Activated T-helper 1 cell treated with anti-CD3 and anti-CD28 coated beads, Interleukin-12 subunit alpha, Interleukin-12 subunit beta, Interleukin-2, Interleukin-4 antibody, amounts not matched to agents 30 ng/mL and 10 ng/mL and 1 ng/mL, durations not matched to agents 14 hours and 24 hours and 36 hours (primary cell): ENCODE measurements at regions not wholly inside any gene's neighbourhood (a gene's known extent, or its start where the extent isn't known, plus 50 kb on each side); places are given as distances from the start of the nearest gene placed in this dataset.

ENCODE experiments used
- DNase-seq: peaks from one replicate; pipeline ENCODE4 v3.0.0; 2021; ENCODE audit warnings: low spot score
- H3K27ac Mint-ChIP-seq: one replicate; pipeline ENCODE4 v1.8.0; 2021; ENCODE audit warnings: mild to moderate bottlenecking, mixed read lengths
- H3K27me3 Mint-ChIP-seq: one replicate; pipeline ENCODE4 v1.8.0; 2022; ENCODE audit warnings: mild to moderate bottlenecking, moderate library complexity, mixed read lengths; ENCODE audit not compliant: insufficient read depth
- H3K36me3 Mint-ChIP-seq: one replicate; pipeline ENCODE4 v1.8.0; 2021; ENCODE audit warnings: low read depth, mixed read lengths
- H3K4me1 Mint-ChIP-seq: one replicate; pipeline ENCODE4 v1.8.0; 2021; ENCODE audit warnings: low read depth, mixed read lengths
- H3K4me3 Mint-ChIP-seq: one replicate; pipeline ENCODE4 v1.8.0; 2021; ENCODE audit warnings: mild to moderate bottlenecking, moderate library complexity, mixed read lengths
- H3K9me3 Mint-ChIP-seq: one replicate; pipeline ENCODE4 v1.8.0; 2021; ENCODE audit warnings: mixed read lengths
- intact Hi-C: fragments of 100-400 bp; cut with micrococcal nuclease; formaldehyde crosslinking; loops from one replicate; pipeline ENCODE4 v1.15.1; 2024

DNA sequence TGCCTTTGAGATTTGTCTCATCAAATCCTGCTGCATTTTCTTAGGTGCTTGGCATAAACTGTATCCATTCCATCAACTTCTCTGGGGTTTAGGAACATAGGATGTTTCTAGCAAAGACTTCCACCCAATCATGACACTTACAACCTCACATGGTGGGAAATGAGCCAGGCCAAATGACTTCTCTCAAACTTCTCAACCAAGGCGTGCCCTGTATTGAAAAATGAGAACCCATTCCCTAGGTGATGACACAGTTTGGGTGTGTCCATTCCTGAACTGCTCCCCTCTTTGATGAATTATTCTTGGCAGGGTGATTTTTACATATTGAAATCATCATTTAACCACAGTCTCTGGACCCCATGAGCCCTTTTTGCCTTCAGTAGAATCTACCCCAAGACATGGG is 161.1 kb downstream of the EN1 start:
- no peak overlapping the region for H3K27ac Mint-ChIP-seq
- DNase-seq, result no peak

DNA sequence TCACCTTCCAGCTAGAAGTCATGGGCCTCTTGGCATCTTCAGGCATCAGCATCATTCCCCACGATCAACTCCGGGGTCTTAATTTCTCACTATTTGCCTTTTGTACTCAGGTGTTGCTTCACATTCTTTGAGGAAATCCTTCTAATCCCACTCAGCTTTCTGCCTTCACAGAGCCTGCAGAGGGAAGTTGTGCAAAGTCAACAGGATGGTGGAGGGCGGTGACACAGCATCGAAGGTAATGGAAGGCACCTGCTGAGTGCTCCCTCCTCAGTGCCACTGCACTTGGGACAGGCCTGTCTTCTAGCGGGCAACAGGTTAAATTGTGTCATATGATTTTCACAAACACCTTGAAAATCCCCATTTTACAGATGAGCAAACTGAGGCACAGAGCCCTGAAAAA is 164.0 kb downstream of the EN1 start:
- no peak for DNase-seq
- Mint-ChIP-seq H3K27me3 (peaks cover 8% of the 10 kb centered on the region), H3K27ac (no peak overlapping the region), H3K4me3 (no peak overlapping the region), H3K4me1 (no peaks in the 10 kb centered on the region), H3K36me3 (no peaks in the 10 kb centered on the region), H3K9me3 (no peaks in the 10 kb centered on the region)
- intact Hi-C loops, result no loop called here

More for the DNA sequence above, 161.1 kb downstream of the EN1 start:
- H3K4me1 Mint-ChIP-seq, result no peaks in the 10 kb centered on the region
- H3K9me3 Mint-ChIP-seq, result no peaks in the 10 kb centered on the region
- no peak overlapping the region for H3K4me3 Mint-ChIP-seq
- H3K36me3 Mint-ChIP-seq, result no peaks in the 10 kb centered on the region
- H3K27me3 Mint-ChIP-seq, result no peaks in the 10 kb centered on the region
- intact Hi-C loops, result no loop called here

GRCh38 chr2:118678985-118679384 is 168.5 kb downstream of the EN1 start:
- Mint-ChIP-seq H3K36me3 (no peaks in the 10 kb centered on the region), H3K27ac (no peak overlapping the region), H3K9me3 (no peaks in the 10 kb centered on the region), H3K4me1 (no peaks in the 10 kb centered on the region), H3K27me3 (peaks cover 10% of the 10 kb centered on the region), H3K4me3 (no peak overlapping the region)
- intact Hi-C loops, result no loop called here
- DNase-seq, result no peak

DNA sequence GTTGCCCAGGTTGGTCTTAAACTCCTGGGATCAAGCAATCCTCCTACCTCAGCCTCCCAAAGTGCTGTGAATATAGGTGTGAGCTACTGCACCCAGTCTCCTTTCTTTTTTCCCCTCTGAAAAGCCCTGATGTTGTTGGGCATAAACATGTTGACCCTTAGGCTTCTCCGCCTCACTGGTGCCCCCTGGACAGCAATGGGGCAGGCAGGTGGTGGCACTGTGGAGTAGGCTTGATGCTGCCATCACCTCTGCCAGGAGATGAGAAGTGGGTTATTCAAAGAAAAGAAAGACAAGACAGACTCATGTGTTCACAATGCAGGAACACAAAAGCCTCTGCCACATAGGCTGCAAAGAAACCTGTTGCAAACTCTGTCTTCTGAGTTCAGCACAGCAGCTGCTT is 169.9 kb downstream of the EN1 start:
- no peak overlapping the region for H3K4me3 Mint-ChIP-seq
- no peaks in the 10 kb centered on the region for H3K36me3 Mint-ChIP-seq
- H3K4me1 Mint-ChIP-seq, result no peaks in the 10 kb centered on the region
- H3K27ac Mint-ChIP-seq, result no peak overlapping the region
- H3K9me3 Mint-ChIP-seq, result no peaks in the 10 kb centered on the region
- H3K27me3 Mint-ChIP-seq, result peaks cover 10% of the 10 kb centered on the region
- no peak for DNase-seq
- intact Hi-C loops, result no loop called here

- Mint-ChIP-seq H3K4me3 (no peak overlapping the region), H3K27me3 (peaks cover 9% of the 10 kb centered on the region), H3K27ac (no peak overlapping the region), H3K4me1 (no peaks in the 10 kb centered on the region), H3K36me3 (no peaks in the 10 kb centered on the region), H3K9me3 (no peaks in the 10 kb centered on the region)
- DNase-seq, result no peak
- intact Hi-C loops, result no loop called here
Observed at GRCh38 chr2:118675531-118675930, 171.9 kb downstream of the EN1 start.

- Mint-ChIP-seq H3K4me1 (no peaks in the 10 kb centered on the region), H3K9me3 (no peaks in the 10 kb centered on the region), H3K27me3 (peaks cover 2% of the 10 kb centered on the region), H3K4me3 (no peak overlapping the region), H3K27ac (no peak overlapping the region), H3K36me3 (no peaks in the 10 kb centered on the region)
- DNase-seq, result no peak
- intact Hi-C loops, result no loop called here
Observed at GRCh38 chr2:118672571-118673158, 174.8 kb downstream of the EN1 start.

- Mint-ChIP-seq H3K4me3 (no peak overlapping the region), H3K4me1 (no peaks in the 10 kb centered on the region), H3K27ac (no peak overlapping the region), H3K27me3 (no peaks in the 10 kb centered on the region), H3K36me3 (no peaks in the 10 kb centered on the region), H3K9me3 (no peaks in the 10 kb centered on the region)
- no peak for DNase-seq
- intact Hi-C loops, result no loop called here
Observed at GRCh38 chr2:118671701-118672454, 175.6 kb downstream of the EN1 start.

GRCh38 chr2:118670838-118671237 is 176.6 kb downstream of the EN1 start:
- Mint-ChIP-seq H3K4me3 (no peak overlapping the region), H3K4me1 (no peaks in the 10 kb centered on the region), H3K27me3 (no peaks in the 10 kb centered on the region), H3K27ac (no peak overlapping the region), H3K36me3 (no peaks in the 10 kb centered on the region), H3K9me3 (no peaks in the 10 kb centered on the region)
- intact Hi-C loops, result no loop called here
- no peak for DNase-seq

DNA sequence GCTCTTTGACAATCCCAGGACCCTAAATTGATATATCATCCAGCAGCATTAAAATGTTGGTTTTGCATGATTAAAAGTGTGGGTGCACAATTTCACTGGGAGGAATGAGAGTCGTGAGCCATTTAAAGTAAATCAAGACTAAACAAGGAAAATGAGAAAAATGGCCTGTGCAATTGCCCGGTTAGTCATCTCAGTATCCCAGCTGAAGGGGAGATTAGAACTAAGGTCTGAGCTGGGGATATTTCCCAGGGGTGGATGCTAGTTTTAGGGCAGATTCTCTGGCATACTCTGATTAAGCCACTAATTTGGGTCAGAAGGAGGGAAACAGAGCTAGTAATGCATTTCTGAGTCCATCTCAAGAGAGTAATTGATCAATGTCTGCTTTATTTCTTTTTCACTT is 177.2 kb downstream of the EN1 start:
- no peak overlapping the region for H3K4me3 Mint-ChIP-seq
- H3K9me3 Mint-ChIP-seq, result no peaks in the 10 kb centered on the region
- no peak overlapping the region for H3K27ac Mint-ChIP-seq
- intact Hi-C loops, result no loop called here
- no peaks in the 10 kb centered on the region for H3K27me3 Mint-ChIP-seq
- H3K4me1 Mint-ChIP-seq, result no peaks in the 10 kb centered on the region
- H3K36me3 Mint-ChIP-seq, result no peaks in the 10 kb centered on the region
- DNase-seq, result no peak

- no peaks in the 10 kb centered on the region for H3K9me3 Mint-ChIP-seq
- intact Hi-C loops, result no loop called here
Observed at GRCh38 chr2:118669654-118670053, 177.8 kb downstream of the EN1 start.

GRCh38 chr2:118668431-118669424 is 178.7 kb downstream of the EN1 start:
- no peak overlapping the region for H3K4me3 Mint-ChIP-seq
- intact Hi-C loops, result no loop called here

More at GRCh38 chr2:118669654-118670053, 177.8 kb downstream of the EN1 start:
- no peak overlapping the region for H3K4me3 Mint-ChIP-seq
- no peaks in the 10 kb centered on the region for H3K4me1 Mint-ChIP-seq
- H3K27ac Mint-ChIP-seq, result no peak overlapping the region
- H3K27me3 Mint-ChIP-seq, result no peaks in the 10 kb centered on the region
- no peaks in the 10 kb centered on the region for H3K36me3 Mint-ChIP-seq
- no peak for DNase-seq

DNA sequence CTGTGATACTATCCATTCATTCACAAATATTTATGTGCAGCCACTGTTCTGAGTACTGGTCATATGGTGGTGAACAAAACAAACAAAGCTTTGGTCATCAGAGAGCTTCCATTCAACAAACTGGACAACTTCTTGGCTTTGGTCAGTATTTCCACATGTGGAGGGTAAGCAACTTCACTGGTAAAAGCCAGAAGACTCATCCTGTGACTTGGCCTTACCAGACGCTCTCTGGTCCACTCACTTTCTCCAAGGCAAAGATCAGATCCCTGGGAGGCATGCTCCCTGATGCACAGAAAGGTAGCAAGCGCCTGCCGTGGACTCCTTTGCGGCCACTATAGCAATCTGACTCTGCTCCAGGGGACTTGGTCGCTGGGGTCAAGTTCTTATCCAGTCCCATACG is 179.5 kb downstream of the EN1 start:
- DNase-seq, result no peak
- Mint-ChIP-seq H3K27ac (no peak overlapping the region), H3K4me3 (no peak overlapping the region), H3K4me1 (no peaks in the 10 kb centered on the region), H3K36me3 (no peaks in the 10 kb centered on the region), H3K27me3 (no peaks in the 10 kb centered on the region), H3K9me3 (no peaks in the 10 kb centered on the region)
- intact Hi-C loops, result no loop called here

More at GRCh38 chr2:118668431-118669424, 178.7 kb downstream of the EN1 start:
- Mint-ChIP-seq H3K36me3 (no peaks in the 10 kb centered on the region), H3K27ac (no peak overlapping the region), H3K9me3 (no peaks in the 10 kb centered on the region), H3K27me3 (no peaks in the 10 kb centered on the region), H3K4me1 (no peaks in the 10 kb centered on the region)
- no peak for DNase-seq

GRCh38 chr2:118667348-118667747 is 180.1 kb downstream of the EN1 start:
- H3K9me3 Mint-ChIP-seq, result no peaks in the 10 kb centered on the region
- H3K27ac Mint-ChIP-seq, result no peak overlapping the region
- no peaks in the 10 kb centered on the region for H3K36me3 Mint-ChIP-seq
- DNase-seq, result no peak
- intact Hi-C loops, result no loop called here
- no peak overlapping the region for H3K4me3 Mint-ChIP-seq
- H3K27me3 Mint-ChIP-seq, result no peaks in the 10 kb centered on the region
- no peaks in the 10 kb centered on the region for H3K4me1 Mint-ChIP-seq
